WTC11 (cell line): ENCODE measurements at regions not wholly inside any gene's neighbourhood (a gene's known extent, or its start where the extent isn't known, plus 50 kb on each side); places are given as distances from the start of the nearest gene placed in this dataset.

ENCODE experiments used
- ATAC-seq: fragments of 200-7000 bp; cut with Tn5 transposase; 2 replicates; pipeline ENCODE4 v1.10.0; 2021; ENCODE audit warnings: mild to moderate bottlenecking, moderate library complexity
- CTCF ChIA-PET: fragments of 300-600 bp; sonication (Branson Sonifier 250); formaldehyde crosslinking; loops from one replicate; lab custom pipeline; 2021; ENCODE audit warnings: antibody characterized with exemption; lab: Charles Lee
- POLR2A ChIA-PET: fragments of 350-600 bp; sonication (Branson Sonifier 250); formaldehyde crosslinking; loops from one replicate; lab custom pipeline; 2021; ENCODE audit warnings: antibody characterized with exemption; lab: Charles Lee
- DNase-seq: peaks from one replicate; pipeline ENCODE4 v3.0.0; 2021; ENCODE audit warnings: low spot score
- H3K27ac Mint-ChIP-seq: 2 replicates; pipeline ENCODE4 v1.8.0; 2021; ENCODE audit warnings: mixed read lengths
- H3K27me3 Mint-ChIP-seq: 2 replicates; pipeline ENCODE4 v1.8.0; 2021; ENCODE audit warnings: low read depth, mild to moderate bottlenecking, moderate library complexity, mixed read lengths
- H3K36me3 Mint-ChIP-seq: 2 replicates; pipeline ENCODE4 v1.8.0; 2021; ENCODE audit warnings: mixed read lengths
- H3K4me1 Mint-ChIP-seq: 2 replicates; pipeline ENCODE4 v1.8.0; 2022; ENCODE audit warnings: mixed read lengths
- H3K4me3 Mint-ChIP-seq: 2 replicates; pipeline ENCODE4 v1.8.0; 2021; ENCODE audit warnings: mild to moderate bottlenecking, moderate library complexity, mixed read lengths
- H3K9me3 Mint-ChIP-seq: 2 replicates; pipeline ENCODE4 v1.8.0; 2021; ENCODE audit warnings: mixed read lengths
- ERG ChIP-seq: fragments of 250-450 bp; sonication (Bioruptor Pico); IDR thresholded peaks from 2 replicates; pipeline ENCODE4 v1.8.0; 2021; ENCODE audit warnings: mild to moderate bottlenecking
- ETV6 ChIP-seq: sonication (generic); formaldehyde crosslinking; IDR thresholded peaks from 2 replicates; pipeline ENCODE4 v1.8.1; 2022; ENCODE audit warnings: mild to moderate bottlenecking, missing genetic modification reagents
- GRHL2 ChIP-seq: fragments of 250-450 bp; sonication (Bioruptor Pico); IDR thresholded peaks from 2 replicates; pipeline ENCODE4 v1.8.0; 2022; ENCODE audit warnings: mild to moderate bottlenecking, moderate library complexity; ENCODE audit not compliant: insufficient replicate concordance, severe bottlenecking
- MXD4 ChIP-seq: fragments of 250-450 bp; sonication (Bioruptor Pico); IDR thresholded peaks from 2 replicates; pipeline ENCODE4 v1.8.0; 2021; ENCODE audit warnings: mild to moderate bottlenecking, moderate library complexity, borderline replicate concordance
- NR2C2 ChIP-seq: sonication (generic); formaldehyde crosslinking; IDR thresholded peaks from 2 replicates; pipeline ENCODE4 v1.8.0; 2022; ENCODE audit warnings: mild to moderate bottlenecking, missing genetic modification reagents
- NR3C1 ChIP-seq: sonication (generic); formaldehyde crosslinking; conservative IDR thresholded peaks from 2 replicates; pipeline ENCODE4 v1.8.1; 2023; ENCODE audit warnings: low read depth, mild to moderate bottlenecking, missing genetic modification reagents
- SP1 ChIP-seq: sonication (generic); formaldehyde crosslinking; conservative IDR thresholded peaks from 2 replicates; pipeline ENCODE4 v1.8.1; 2022; ENCODE audit warnings: missing genetic modification reagents
- STAT6 ChIP-seq: sonication (generic); formaldehyde crosslinking; conservative IDR thresholded peaks from 2 replicates; pipeline ENCODE4 v1.8.1; 2023; ENCODE audit warnings: mild to moderate bottlenecking, low read depth, missing genetic modification reagents, moderate library complexity
- ZNF121 ChIP-seq: sonication (generic); formaldehyde crosslinking; IDR thresholded peaks from 2 replicates; pipeline ENCODE4 v1.8.0; 2023; ENCODE audit warnings: missing genetic modification reagents
- ZNF219 ChIP-seq: sonication (generic); formaldehyde crosslinking; IDR thresholded peaks from 2 replicates; pipeline ENCODE4 v1.8.0; 2023; ENCODE audit warnings: missing genetic modification reagents, mild to moderate bottlenecking, borderline replicate concordance
- ZNF263 ChIP-seq: sonication (generic); formaldehyde crosslinking; IDR thresholded peaks from 2 replicates; pipeline ENCODE4 v1.8.1; 2022; ENCODE audit warnings: low read depth, mild to moderate bottlenecking, moderate library complexity, missing genetic modification reagents
- ZNF512 ChIP-seq: sonication (generic); formaldehyde crosslinking; IDR thresholded peaks from 2 replicates; pipeline ENCODE4 v1.8.1; 2022; ENCODE audit warnings: missing genetic modification reagents, borderline replicate concordance
- TF ChIP-seq, protein P1 (sequence below): fragments of 250-450 bp; sonication (Bioruptor Pico); IDR thresholded peaks from 2 replicates; pipeline ENCODE4 v1.9.0; 2021; ENCODE audit warnings: moderate library complexity, mild to moderate bottlenecking, inconsistent platforms, borderline replicate concordance
- TF ChIP-seq, protein P2 (sequence below): sonication (generic); formaldehyde crosslinking; IDR thresholded peaks from 2 replicates; pipeline ENCODE4 v1.8.0; 2023; ENCODE audit warnings: missing genetic modification reagents, mild to moderate bottlenecking, borderline replicate concordance

DNA sequence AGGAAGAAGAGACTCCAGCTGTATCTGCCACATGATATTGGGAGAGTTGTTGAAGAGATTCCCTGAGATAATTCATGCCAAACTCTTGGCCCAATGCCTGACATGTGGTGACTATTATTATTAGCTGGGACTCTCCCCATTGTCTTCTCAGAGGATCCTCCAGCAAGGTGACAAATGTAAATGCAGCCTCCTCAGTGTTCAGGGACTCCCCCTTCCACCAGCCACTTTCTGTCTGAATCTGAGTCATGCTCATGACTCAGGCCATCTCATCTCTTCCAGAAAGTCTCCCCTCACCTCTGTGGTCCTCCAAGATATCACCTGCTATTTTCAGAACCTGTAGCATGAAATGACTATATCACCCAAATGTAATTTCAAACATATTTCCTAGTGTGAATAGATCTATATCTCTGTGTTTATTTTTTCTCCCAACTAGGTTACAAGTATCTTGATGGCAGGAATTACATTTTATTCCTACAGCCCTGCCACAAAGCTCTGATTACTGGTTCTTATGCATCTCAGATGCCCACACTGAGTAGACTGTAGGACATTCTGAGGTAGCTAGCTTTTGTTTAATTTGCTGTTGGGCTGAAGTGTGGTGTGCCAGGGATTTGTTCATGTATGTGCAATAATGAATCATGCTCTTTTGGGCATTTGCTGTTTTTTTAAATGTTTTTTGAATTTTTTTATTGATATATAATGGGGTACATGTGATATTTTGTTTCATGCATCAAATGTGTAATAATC, 126.6 kb upstream of the IL12B start (continued):
- TF ChIP-seq NR2C2 (CRISPR knock-in tag) (no peak), ZNF219 (CRISPR knock-in tag) (no peak), ZNF121 (CRISPR knock-in tag) (no peak)
- TF ChIP-seq, protein P1, sequence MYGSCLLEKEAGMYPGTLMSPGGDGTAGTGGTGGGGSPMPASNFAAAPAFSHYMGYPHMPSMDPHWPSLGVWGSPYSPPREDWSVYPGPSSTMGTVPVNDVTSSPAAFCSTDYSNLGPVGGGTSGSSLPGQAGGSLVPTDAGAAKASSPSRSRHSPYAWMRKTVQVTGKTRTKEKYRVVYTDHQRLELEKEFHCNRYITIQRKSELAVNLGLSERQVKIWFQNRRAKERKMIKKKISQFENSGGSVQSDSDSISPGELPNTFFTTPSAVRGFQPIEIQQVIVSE (CRISPR knock-in tag) = no peak
- TF ChIP-seq, all 79 proteins: peak for 0

DNA sequence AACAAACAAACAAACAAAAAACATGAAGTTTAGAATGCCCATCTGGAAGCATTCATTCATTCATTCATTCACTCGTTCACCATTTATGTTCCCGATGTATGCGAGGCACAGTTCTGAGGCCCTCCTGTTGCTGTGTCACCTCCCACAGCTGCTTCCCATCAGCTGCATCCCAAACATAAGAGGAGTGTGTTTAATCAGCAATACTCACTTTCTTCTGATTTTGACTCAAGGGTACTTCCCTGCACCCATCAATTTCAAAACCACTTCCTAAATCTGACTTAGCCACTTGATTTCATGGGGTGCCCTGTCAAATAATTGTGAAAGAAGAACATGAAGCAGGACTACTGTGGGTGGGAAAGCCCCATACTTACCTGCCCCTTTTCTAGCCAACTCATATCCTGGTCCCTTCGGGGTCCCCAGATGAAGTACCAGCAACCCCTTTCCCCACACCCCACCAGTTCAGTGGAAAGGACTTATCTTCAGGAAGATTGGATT, 128.0 kb upstream of the IL12B start:
- DNase-seq = no peak
- CTCF ChIA-PET = no interaction called here
- H3K27ac Mint-ChIP-seq = no peak overlapping the region
- no peaks in the 10 kb centered on the region for H3K9me3 Mint-ChIP-seq
- TF ChIP-seq ETV6 (no peak), ZNF512 (CRISPR knock-in tag) (no peak), ZNF263 (CRISPR knock-in tag) (no peak), GRHL2 (CRISPR knock-in tag) (no peak), NR3C1 (CRISPR knock-in tag) (no peak), ERG (no peak), MXD4 (CRISPR knock-in tag) (no peak), SP1 (CRISPR knock-in tag) (no peak), STAT6 (CRISPR knock-in tag) (no peak)
- TF ChIP-seq, protein P2, sequence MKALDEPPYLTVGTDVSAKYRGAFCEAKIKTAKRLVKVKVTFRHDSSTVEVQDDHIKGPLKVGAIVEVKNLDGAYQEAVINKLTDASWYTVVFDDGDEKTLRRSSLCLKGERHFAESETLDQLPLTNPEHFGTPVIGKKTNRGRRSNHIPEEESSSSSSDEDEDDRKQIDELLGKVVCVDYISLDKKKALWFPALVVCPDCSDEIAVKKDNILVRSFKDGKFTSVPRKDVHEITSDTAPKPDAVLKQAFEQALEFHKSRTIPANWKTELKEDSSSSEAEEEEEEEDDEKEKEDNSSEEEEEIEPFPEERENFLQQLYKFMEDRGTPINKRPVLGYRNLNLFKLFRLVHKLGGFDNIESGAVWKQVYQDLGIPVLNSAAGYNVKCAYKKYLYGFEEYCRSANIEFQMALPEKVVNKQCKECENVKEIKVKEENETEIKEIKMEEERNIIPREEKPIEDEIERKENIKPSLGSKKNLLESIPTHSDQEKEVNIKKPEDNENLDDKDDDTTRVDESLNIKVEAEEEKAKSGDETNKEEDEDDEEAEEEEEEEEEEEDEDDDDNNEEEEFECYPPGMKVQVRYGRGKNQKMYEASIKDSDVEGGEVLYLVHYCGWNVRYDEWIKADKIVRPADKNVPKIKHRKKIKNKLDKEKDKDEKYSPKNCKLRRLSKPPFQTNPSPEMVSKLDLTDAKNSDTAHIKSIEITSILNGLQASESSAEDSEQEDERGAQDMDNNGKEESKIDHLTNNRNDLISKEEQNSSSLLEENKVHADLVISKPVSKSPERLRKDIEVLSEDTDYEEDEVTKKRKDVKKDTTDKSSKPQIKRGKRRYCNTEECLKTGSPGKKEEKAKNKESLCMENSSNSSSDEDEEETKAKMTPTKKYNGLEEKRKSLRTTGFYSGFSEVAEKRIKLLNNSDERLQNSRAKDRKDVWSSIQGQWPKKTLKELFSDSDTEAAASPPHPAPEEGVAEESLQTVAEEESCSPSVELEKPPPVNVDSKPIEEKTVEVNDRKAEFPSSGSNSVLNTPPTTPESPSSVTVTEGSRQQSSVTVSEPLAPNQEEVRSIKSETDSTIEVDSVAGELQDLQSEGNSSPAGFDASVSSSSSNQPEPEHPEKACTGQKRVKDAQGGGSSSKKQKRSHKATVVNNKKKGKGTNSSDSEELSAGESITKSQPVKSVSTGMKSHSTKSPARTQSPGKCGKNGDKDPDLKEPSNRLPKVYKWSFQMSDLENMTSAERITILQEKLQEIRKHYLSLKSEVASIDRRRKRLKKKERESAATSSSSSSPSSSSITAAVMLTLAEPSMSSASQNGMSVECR (CRISPR knock-in tag) = no peak
- no peak overlapping the region for H3K4me3 Mint-ChIP-seq
- POLR2A ChIA-PET = no interaction called here
- no peaks in the 10 kb centered on the region for H3K36me3 Mint-ChIP-seq
- no peaks in the 10 kb centered on the region for H3K4me1 Mint-ChIP-seq
- ATAC-seq = no peak
- no peaks in the 10 kb centered on the region for H3K27me3 Mint-ChIP-seq
